Left lung (tissue), 4 donors: ENCODE measurements at regions not wholly inside any gene's neighbourhood (a gene's known extent, or its start where the extent isn't known, plus 50 kb on each side); places are given as distances from the start of the nearest gene placed in this dataset.
A peak's percentile ranks its signal among the peaks of the same experiment; 100 is the strongest.

Experiments
- ATAC-seq: fragments of 200-7000 bp; cut with Tn5 transposase; one replicate; pipeline ENCODE4 v1.9.1; 2020; ENCODE audit warnings: moderate library complexity
- DNase-seq, 4 donors: peaks; one replicate each; pipeline ENCODE4 v3.0.0-alpha.2; 2013 to 2020
- H3K27ac ChIP-seq, 2 donors: fragments of 200-600 bp; sonication (generic) in 1 of 2; one replicate each; pipeline versions ENCODE4 v1.5.0 to v1.8.0; 2020 to 2021
- H3K27me3 ChIP-seq, 2 donors: fragments of 200-600 bp; sonication (generic) in 1 of 2; one replicate each; pipeline versions ENCODE4 v1.5.0 to v1.8.0; 2020 to 2021
- H3K36me3 ChIP-seq, 2 donors: fragments of 200-600 bp; sonication (generic) in 1 of 2; one replicate each; pipeline versions ENCODE4 v1.5.0 to v1.8.0; 2020 to 2021
- H3K4me1 ChIP-seq, 2 donors: fragments of 200-600 bp; one replicate each; pipeline ENCODE4 v1.8.0; 2021
- H3K4me3 ChIP-seq, 2 donors: fragments of 200-600 bp; sonication (generic) in 1 of 2; one replicate each; pipeline versions ENCODE4 v1.5.0 to v1.8.0; 2020 to 2021; ENCODE audit warnings: mild to moderate bottlenecking in 1 of 2
- H3K9me3 ChIP-seq, 2 donors: fragments of 200-600 bp; sonication (generic) in 1 of 2; one replicate each; pipeline versions ENCODE4 v1.5.0 to v1.8.0; 2020 to 2021
- CTCF ChIP-seq, 2 donors: fragments of 200-600 bp; sonication (generic) in 1 of 2; IDR thresholded peaks; one replicate each; pipeline versions ENCODE4 v1.5.0 to v1.8.0; 2021; ENCODE audit warnings: antibody characterized with exemption in 2 of 2
- intact Hi-C, 2 donors: fragments of 100-400 bp; cut with DNase I; formaldehyde crosslinking; loops; one replicate each; pipeline versions ENCODE4 v1.11.2 to v1.14.2; 2022
- donor health status: DM: no; HTN: yes; CAD: no.
- donor health status: DM: no; HTN: no; CAD: no.

- no peak for TF ChIP-seq CTCF (IDR thresholded peaks at IDR 0.05)
- ATAC-seq (no peak), DNase-seq (no peak)
- Histone ChIP-seq H3K4me1 (peaks cover 18 to 31% of the 10 kb centered on the region in 2 donors), H3K27me3 (no peaks in the 10 kb centered on the region), H3K9me3 (peaks cover 0 to 5% of the 10 kb centered on the region in 2 donors), H3K27ac (no peak overlapping the region), H3K4me3 (no peak overlapping the region), H3K36me3 (no peaks in the 10 kb centered on the region)
- intact Hi-C loops, result no loop called here
These were observed 143.9 kb downstream of the C9orf50 start for GRCh38 chr9:129476821-129477611.

DNA sequence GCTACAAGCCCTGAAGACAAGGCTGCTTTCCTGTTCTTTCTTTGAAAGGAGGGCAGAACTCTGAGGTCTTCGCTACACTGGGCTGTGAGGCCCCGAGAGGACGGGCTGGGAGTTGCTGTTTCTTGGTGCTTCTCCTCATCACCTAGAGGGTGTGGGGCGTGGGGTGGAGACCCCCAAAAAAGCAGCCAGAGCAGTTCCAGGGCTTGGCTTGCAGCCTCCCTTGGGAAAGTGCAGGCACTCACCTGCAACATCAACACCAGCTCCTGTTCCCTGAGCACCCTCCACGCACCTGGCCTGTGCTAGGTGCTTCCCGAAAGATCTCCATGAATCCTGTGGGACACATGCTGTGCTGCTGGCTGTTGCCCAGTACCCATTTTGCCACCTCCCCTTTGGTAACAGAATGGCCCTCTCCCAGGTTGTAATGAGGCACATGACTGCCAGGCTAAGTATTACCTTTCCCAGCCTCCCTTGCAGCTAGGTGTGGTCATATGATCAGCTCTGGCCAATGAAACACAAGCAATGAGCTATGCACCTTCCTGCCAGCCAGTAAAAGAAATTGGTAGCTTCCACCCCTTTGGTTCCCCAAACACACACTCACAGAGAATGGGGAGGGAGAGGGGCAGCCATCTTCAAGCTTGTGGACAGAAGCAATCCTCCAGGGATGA, 146.0 kb downstream of the C9orf50 start:
- H3K36me3 ChIP-seq, result no peaks in the 10 kb centered on the region
- intact Hi-C loops, result no loop called here
- ATAC-seq (no peak), DNase-seq (no peak)
- peaks cover 7 to 24% of the 10 kb centered on the region in 2 donors for H3K4me1 ChIP-seq
- peaks cover 0 to 5% of the 10 kb centered on the region in 2 donors for H3K9me3 ChIP-seq
- no peaks in the 10 kb centered on the region for H3K27me3 ChIP-seq
- H3K4me3 ChIP-seq, result no peak overlapping the region
- no peak for TF ChIP-seq CTCF (IDR thresholded peaks at IDR 0.05)
- no peak overlapping the region for H3K27ac ChIP-seq

DNA sequence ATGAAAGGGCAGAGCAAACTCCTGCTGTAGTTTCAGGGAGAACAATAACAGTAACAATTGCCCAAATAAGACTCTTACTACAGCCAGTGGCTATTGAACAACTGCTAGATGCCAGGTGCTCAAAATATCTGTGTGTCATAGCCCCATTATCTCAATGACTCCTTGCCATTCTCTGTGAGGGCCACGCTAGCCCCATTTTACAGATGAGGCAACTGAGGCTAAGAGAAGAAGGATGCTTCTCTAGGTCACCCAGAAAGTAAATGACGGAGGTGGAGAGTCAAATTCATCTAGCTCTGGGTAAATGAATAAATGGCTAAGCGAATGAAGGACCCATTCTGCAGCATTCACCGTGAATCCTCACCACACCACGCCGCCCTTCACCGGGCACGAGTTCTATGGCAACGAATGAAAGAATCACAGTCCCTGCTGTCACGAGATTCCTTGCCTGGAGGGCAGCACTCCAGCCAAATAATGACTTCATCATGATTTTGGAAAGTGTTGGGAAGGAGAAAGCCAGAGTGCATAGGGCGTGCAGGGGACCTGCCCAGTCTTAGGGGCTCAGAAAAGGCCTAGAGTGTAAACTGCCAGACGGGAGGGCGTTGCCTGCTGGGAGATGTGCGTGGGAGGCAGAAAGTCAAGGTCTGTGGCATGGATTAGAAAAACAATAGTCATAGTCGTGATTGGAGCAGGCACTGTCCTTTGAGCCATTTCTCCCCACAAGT, 147.2 kb downstream of the C9orf50 start:
- ATAC-seq (peak; percentile 14), DNase-seq (peak in 1 of 4 donors; percentile 31)
- intact Hi-C loops, result no loop called here
- Histone ChIP-seq H3K4me3 (no peak overlapping the region), H3K27ac (no peak overlapping the region), H3K27me3 (no peaks in the 10 kb centered on the region), H3K36me3 (no peaks in the 10 kb centered on the region), H3K4me1 (peaks cover 6 to 15% of the 10 kb centered on the region in 2 donors), H3K9me3 (peaks cover 0 to 5% of the 10 kb centered on the region in 2 donors)
- no peak for TF ChIP-seq CTCF (IDR thresholded peaks at IDR 0.05)

GRCh38 chr9:129472651-129473102, 148.2 kb downstream of the C9orf50 start:
- no peak overlapping the region for H3K4me3 ChIP-seq
- ATAC-seq (no peak), DNase-seq (peak in 1 of 4 donors; percentile 32)
- no peaks in the 10 kb centered on the region for H3K36me3 ChIP-seq
- intact Hi-C loops, result no loop called here
- no peak overlapping the region for H3K27ac ChIP-seq
- TF ChIP-seq CTCF (IDR thresholded peaks at IDR 0.05), result no peak
- H3K9me3 ChIP-seq, result peaks cover 0 to 5% of the 10 kb centered on the region in 2 donors
- H3K4me1 ChIP-seq, result peaks cover 6 to 15% of the 10 kb centered on the region in 2 donors
- H3K27me3 ChIP-seq, result no peaks in the 10 kb centered on the region
